IMR-90 (cell line): ENCODE measurements at regions not wholly inside any gene's neighbourhood (a gene's known extent, or its start where the extent isn't known, plus 50 kb on each side); places are given as distances from the start of the nearest gene placed in this dataset.

ENCODE experiments used
- ATAC-seq: fragments of 200-7000 bp; cut with Tn5 transposase; 2 replicates; pipeline ENCODE4 v1.9.1; 2020; ENCODE audit warnings: low read depth, mild to moderate bottlenecking, moderate library complexity
- BruUV-seq: library from RNA; stranded (reverse); fragments of 400-500 nt; replicated peaks from 2 replicates; lab custom pipeline; 2021; lab: Mats Ljungman, UMichigan
- CTCF ChIA-PET: fragments of 300-600 bp; formaldehyde crosslinking; extraction: SDS; loops from one replicate; lab custom pipeline; 2021; ENCODE audit warnings: antibody characterized with exemption; lab: Yijun Ruan, JAX
- POLR2A ChIA-PET: fragments of 300-600 bp; sonication (Branson Sonifier 250); formaldehyde crosslinking; loops from one replicate; lab custom pipeline; 2022; ENCODE audit warnings: antibody characterized with exemption; ENCODE audit not compliant: unreplicated experiment; lab: Charles Lee
- DNase-seq: peaks from one replicate; pipeline ENCODE4 v3.0.0; 2013
- H2AFZ ChIP-seq: replicated peaks from 2 replicates; pipeline ENCODE3; 2013; ENCODE audit warnings: low read length, mild to moderate bottlenecking; ENCODE audit not compliant: poor library complexity
- H2AK5ac ChIP-seq: 2 replicates; pipeline ENCODE4 v1.6.1; 2013; ENCODE audit warnings: low read depth, low read length, inconsistent platforms
- H2AK9ac ChIP-seq: replicated peaks from 2 replicates; pipeline ENCODE3; 2013; ENCODE audit warnings: mild to moderate bottlenecking, low read depth, low read length, moderate library complexity; ENCODE audit not compliant: poor library complexity
- H2BK120ac ChIP-seq: 2 replicates; pipeline ENCODE4 v1.6.1; 2013; ENCODE audit warnings: low read depth, low read length, inconsistent platforms
- H2BK15ac ChIP-seq: 3 replicates; pipeline ENCODE4 v1.6.1; 2013; ENCODE audit warnings: low read depth, low read length, inconsistent platforms
- H2BK20ac ChIP-seq: 2 replicates; pipeline ENCODE4 v1.6.1; 2013; ENCODE audit warnings: low read depth, mild to moderate bottlenecking, inconsistent platforms, low read length, moderate library complexity
- H2BK5ac ChIP-seq: 2 replicates; pipeline ENCODE4 v1.6.1; 2013; ENCODE audit warnings: mild to moderate bottlenecking, low read depth, low read length, inconsistent platforms; ENCODE audit not compliant: poor library complexity, severe bottlenecking
- H3K14ac ChIP-seq: replicated peaks from 2 replicates; pipeline ENCODE4 v1.6.1; 2013; ENCODE audit warnings: low read depth, low read length, inconsistent platforms
- H3K18ac ChIP-seq: 2 replicates; pipeline ENCODE4 v1.6.1; 2013; ENCODE audit warnings: low read depth, low read length, control low read depth
- H3K23ac ChIP-seq: 2 replicates; pipeline ENCODE4 v1.6.1; 2013; ENCODE audit warnings: low read depth, low read length, inconsistent platforms
- H3K27ac ChIP-seq: 2 replicates; pipeline ENCODE4 v1.5.1; 2013; ENCODE audit warnings: mild to moderate bottlenecking, control low read depth, low read length; ENCODE audit not compliant: insufficient read depth
- H3K27me3 ChIP-seq: 2 replicates; pipeline ENCODE4 v1.6.1; 2013; ENCODE audit warnings: low read length; ENCODE audit not compliant: control insufficient read depth, insufficient read depth
- H3K36me3 ChIP-seq: 2 replicates; pipeline ENCODE4 v1.6.1; 2013; ENCODE audit warnings: low read length, mixed read lengths; ENCODE audit not compliant: control insufficient read depth, insufficient read depth
- H3K4ac ChIP-seq: 2 replicates; pipeline ENCODE4 v1.6.1; 2013; ENCODE audit warnings: low read depth, low read length, inconsistent platforms
- H3K4me1 ChIP-seq: 2 replicates; pipeline ENCODE4 v1.6.1; 2013; ENCODE audit warnings: low read length, mixed read lengths; ENCODE audit not compliant: control insufficient read depth, insufficient read depth
- H3K4me2 ChIP-seq: 2 replicates; pipeline ENCODE4 v1.6.1; 2013; ENCODE audit warnings: low read depth, mild to moderate bottlenecking, control low read depth, low read length, moderate library complexity
- H3K4me3 ChIP-seq: 2 replicates; pipeline ENCODE4 v1.5.1; 2013; ENCODE audit warnings: low read depth, mild to moderate bottlenecking, control low read depth, low read length, moderate library complexity; ENCODE audit not compliant: insufficient read depth
- H3K56ac ChIP-seq: 2 replicates; pipeline ENCODE4 v1.6.1; 2013; ENCODE audit warnings: low read length, inconsistent platforms; ENCODE audit not compliant: insufficient read depth; ENCODE audit errors: extremely low read depth
- H3K79me1 ChIP-seq, 2 experiments: 2 replicates each; pipeline ENCODE4 v1.6.1; 2013; ENCODE audit warnings: low read length in 2 of 2, inconsistent platforms in 1 of 2, low read depth in 1 of 2
- H3K9ac ChIP-seq: 2 replicates; pipeline ENCODE4 v1.6.1; 2013; ENCODE audit warnings: low read depth, low read length, control low read depth
- H3K9me1 ChIP-seq: 2 replicates; pipeline ENCODE4 v1.6.1; 2013; ENCODE audit warnings: low read length, inconsistent platforms; ENCODE audit not compliant: insufficient read depth
- H3K9me3 ChIP-seq: 2 replicates; pipeline ENCODE4 v1.6.1; 2013; ENCODE audit warnings: low read length; ENCODE audit not compliant: control insufficient read depth, insufficient read depth
- H4K20me1 ChIP-seq: 2 replicates; pipeline ENCODE4 v1.6.1; 2013; ENCODE audit warnings: low read length, inconsistent platforms; ENCODE audit not compliant: insufficient read depth
- H4K5ac ChIP-seq: 2 replicates; pipeline ENCODE4 v1.6.1; 2013; ENCODE audit warnings: mild to moderate bottlenecking, low read depth, low read length, control low read depth
- H4K8ac ChIP-seq, 2 experiments: 2 replicates each; pipeline ENCODE4 v1.6.1; 2013; ENCODE audit warnings: low read depth in 2 of 2, low read length in 2 of 2, control low read depth in 1 of 2, inconsistent platforms in 1 of 2
- H4K91ac ChIP-seq: 2 replicates; pipeline ENCODE4 v1.6.1; 2013; ENCODE audit warnings: low read depth, low read length, inconsistent platforms; ENCODE audit not compliant: insufficient read depth
- MAFK ChIP-seq: IDR thresholded peaks from 2 replicates; pipeline ENCODE4 v1.6.1; 2012; ENCODE audit warnings: low read depth, low read length, improper control_type of control experiment
- SMC3 ChIP-seq: fragments of 150-350 bp; IDR thresholded peaks from 2 replicates; pipeline ENCODE4 v1.6.1; 2016; ENCODE audit warnings: low read depth, mild to moderate bottlenecking, antibody characterized with exemption, low read length, moderate library complexity
- dilution Hi-C: fragments of 300-500 bp; cut with HindIII; formaldehyde crosslinking; loops from one replicate; pipeline ENCODE4 v1.14.3; 2018; ENCODE audit warnings: low sequenced_read_pairs; ENCODE audit not compliant: unreplicated experiment
- in situ Hi-C: fragments of 300-500 bp; cut with MboI; formaldehyde crosslinking; loops from 3 replicates; pipeline ENCODE4 v1.14.3; 2019; ENCODE audit warnings: low sequenced_read_pairs, inconsistent platforms, mixed read lengths
- intact Hi-C: fragments of 100-400 bp; cut with micrococcal nuclease; formaldehyde crosslinking; loops from 2 replicates; pipeline ENCODE4 v1.10.0; 2022

DNA sequence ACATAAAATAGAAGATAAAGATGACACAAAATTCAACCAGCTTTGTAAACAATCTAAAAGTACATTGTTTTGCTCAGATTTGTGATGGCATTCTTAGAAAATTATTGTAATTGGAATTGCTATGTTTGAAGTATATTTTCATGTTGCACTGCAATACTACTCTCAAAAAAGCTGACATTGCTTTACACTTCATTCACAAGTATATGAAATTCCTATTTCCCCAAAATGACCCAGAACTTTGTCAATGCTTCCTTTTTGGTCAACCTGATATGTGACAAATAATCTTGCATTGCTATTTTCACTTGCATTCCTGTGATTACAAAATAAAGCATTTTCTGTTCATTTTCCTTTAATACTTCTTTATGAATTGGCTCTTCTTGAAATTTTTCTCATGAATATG lies 104.1 kb upstream of the BMP5 start:
- in situ Hi-C loops (loop anchor here (25.0 kb wide), 1 partner anchor 583 kb away; no protein-coding TSS in a partner anchor), dilution Hi-C loops (no loop called here)

More for the DNA sequence above, 104.1 kb upstream of the BMP5 start:
- Histone ChIP-seq H2BK120ac (no peak overlapping the region), H2BK15ac (no peak overlapping the region), H4K20me1 (no peaks in the 10 kb centered on the region), H3K56ac (no peak overlapping the region), H3K27me3 (peaks cover 4% of the 10 kb centered on the region), H2AFZ (no peak overlapping the region), H3K27ac (no peak overlapping the region), H3K9me3 (no peaks in the 10 kb centered on the region), H3K14ac (no peak overlapping the region), H3K9ac (no peak overlapping the region), H2BK20ac (no peak overlapping the region), H3K4ac (no peak overlapping the region), H3K4me1 (no peaks in the 10 kb centered on the region), H2AK9ac (no peak overlapping the region), H4K91ac (no peak overlapping the region), H3K79me1 (no peaks in the 10 kb centered on the region), H3K23ac (no peak overlapping the region), H3K36me3 (no peaks in the 10 kb centered on the region), H3K4me3 (no peak overlapping the region), H2AK5ac (no peak overlapping the region), H4K8ac (no peak overlapping the region), H3K9me1 (no peaks in the 10 kb centered on the region), H2BK5ac (no peak overlapping the region), H4K5ac (no peak overlapping the region), H3K18ac (no peak overlapping the region), H3K4me2 (no peak overlapping the region)
- no TSS peak for BruUV-seq
- 0 out of 2 replicates have a peak, but pooled peaks have one; percentile 26 for TF ChIP-seq MAFK
- TF ChIP-seq SMC3: no peak
- intact Hi-C loops: no loop called here
- POLR2A ChIA-PET: no interaction called here
- CTCF ChIA-PET: interaction anchor here (1.2 kb wide), 1 partner anchor 313 kb away, joined by 4 read pairs; no protein-coding TSS in a partner anchor
- ATAC-seq (no peak), DNase-seq (no peak)
